Neural crest cell (in vitro differentiated cells): ENCODE measurements at regions not wholly inside any gene's neighbourhood (a gene's known extent, or its start where the extent isn't known, plus 50 kb on each side); places are given as distances from the start of the nearest gene placed in this dataset.
"Not testable (repeated sequence)": the region's sequence is repeated elsewhere in the genome, so short reads cannot be mapped to it uniquely, and the experiment has no call there.

Experiments
- DNase-seq: peaks from one replicate; pipeline ENCODE4 v3.0.0; 2021; ENCODE audit warnings: low read depth, mixed read lengths, low spot score
- H3K27ac Mint-ChIP-seq: one replicate; pipeline ENCODE4 v1.8.0; 2021; ENCODE audit warnings: mild to moderate bottlenecking, mixed read lengths; ENCODE audit not compliant: unreplicated experiment
- H3K27me3 Mint-ChIP-seq: 2 replicates; pipeline ENCODE4 v1.8.0; 2021; ENCODE audit warnings: low read depth, mild to moderate bottlenecking, mixed read lengths
- H3K36me3 Mint-ChIP-seq: 2 replicates; pipeline ENCODE4 v1.8.0; 2021; ENCODE audit warnings: low read depth, mild to moderate bottlenecking, mixed read lengths
- H3K4me1 Mint-ChIP-seq: 2 replicates; pipeline ENCODE4 v1.8.0; 2021; ENCODE audit warnings: mixed read lengths
- H3K4me3 Mint-ChIP-seq: one replicate; pipeline ENCODE4 v1.8.0; 2021; ENCODE audit warnings: mild to moderate bottlenecking, mixed read lengths
- H3K9me3 Mint-ChIP-seq: 2 replicates; pipeline ENCODE4 v1.8.0; 2021; ENCODE audit warnings: mixed read lengths
- CTCF ChIP-seq: fragments of 200-600 bp; sonication (generic); conservative IDR thresholded peaks from 2 replicates; pipeline ENCODE4 v1.5.0; 2021; ENCODE audit warnings: antibody characterized with exemption, mild to moderate bottlenecking

GRCh38 chr5:66443462-66444130 lies 152.6 kb upstream of the MAST4 start:
- TF ChIP-seq CTCF, result no peak
- Mint-ChIP-seq H3K4me1 (no peaks in the 10 kb centered on the region), H3K36me3 (peaks cover 3% of the 10 kb centered on the region), H3K9me3 (peaks cover 7% of the 10 kb centered on the region), H3K4me3 (no peak overlapping the region), H3K27me3 (no peaks in the 10 kb centered on the region), H3K27ac (no peak overlapping the region)
- no peak for DNase-seq

- H3K27ac Mint-ChIP-seq, DNase-seq, H3K4me3 Mint-ChIP-seq, H3K27me3 Mint-ChIP-seq, H3K36me3 Mint-ChIP-seq, H3K4me1 Mint-ChIP-seq: not testable (repeated sequence)
- peaks cover 14% of the 10 kb centered on the region for H3K9me3 Mint-ChIP-seq
Observed at GRCh38 chr5:66448070-66448469, 148.1 kb upstream of the MAST4 start.

- Mint-ChIP-seq H3K27me3 (no peaks in the 10 kb centered on the region), H3K9me3 (peaks cover 14% of the 10 kb centered on the region), H3K36me3 (peaks cover 5% of the 10 kb centered on the region), H3K4me3 (no peak overlapping the region), H3K27ac (peak overlapping the region; percentile 35), H3K4me1 (no peaks in the 10 kb centered on the region)
- no peak for TF ChIP-seq CTCF
- no peak for DNase-seq
Observed at GRCh38 chr5:66450237-66450636, 146.0 kb upstream of the MAST4 start.

GRCh38 chr5:66450988-66451387 lies 145.2 kb upstream of the MAST4 start:
- Mint-ChIP-seq H3K27me3 (no peaks in the 10 kb centered on the region), H3K4me1 (no peaks in the 10 kb centered on the region), H3K9me3 (peaks cover 14% of the 10 kb centered on the region), H3K36me3 (peaks cover 5% of the 10 kb centered on the region), H3K27ac (no peak overlapping the region), H3K4me3 (no peak overlapping the region)
- DNase-seq, result no peak
- no peak for TF ChIP-seq CTCF

GRCh38 chr5:66452109-66452508 lies 144.1 kb upstream of the MAST4 start:
- no peak for DNase-seq
- no peak for TF ChIP-seq CTCF
- Mint-ChIP-seq H3K4me3 (no peak overlapping the region), H3K27ac (peak overlapping the region; percentile 86), H3K27me3 (no peaks in the 10 kb centered on the region), H3K9me3 (peaks cover 14% of the 10 kb centered on the region), H3K36me3 (peaks cover 5% of the 10 kb centered on the region), H3K4me1 (no peaks in the 10 kb centered on the region)

GRCh38 chr5:66454186-66455078 lies 141.8 kb upstream of the MAST4 start:
- no peaks in the 10 kb centered on the region for H3K4me1 Mint-ChIP-seq
- H3K36me3 Mint-ChIP-seq, result peaks cover 3% of the 10 kb centered on the region
- H3K4me3 Mint-ChIP-seq, result no peak overlapping the region
- TF ChIP-seq CTCF, result no peak
- no peaks in the 10 kb centered on the region for H3K27me3 Mint-ChIP-seq
- DNase-seq, result no peak
- H3K27ac Mint-ChIP-seq, result no peak overlapping the region
- peaks cover 7% of the 10 kb centered on the region for H3K9me3 Mint-ChIP-seq
